T-helper 17 cell (primary cell): ENCODE measurements at regions not wholly inside any gene's neighbourhood (a gene's known extent, or its start where the extent isn't known, plus 50 kb on each side); places are given as distances from the start of the nearest gene placed in this dataset.

Experiments
- ATAC-seq: fragments of 150-1000 bp; cut with Tn5 transposase; 2 replicates; pipeline ENCODE4 v1.10.0; 2021; ENCODE audit warnings: mild to moderate bottlenecking, moderate library complexity
- DNase-seq, 3 donors: peaks; one replicate each; pipeline versions ENCODE4 v3.0.0 to v3.0.0-alpha.2; 2020 to 2021
- H3K9me3 ChIP-seq: one replicate; pipeline ENCODE4 v1.7.0; 2013; ENCODE audit warnings: low read length, mild to moderate bottlenecking; ENCODE audit not compliant: control insufficient read depth, poor library complexity, severe bottlenecking
- H3K27ac Mint-ChIP-seq: one replicate; pipeline ENCODE4 v1.8.0; 2022; ENCODE audit warnings: mild to moderate bottlenecking, moderate library complexity, mixed read lengths
- H3K27me3 Mint-ChIP-seq: one replicate; pipeline ENCODE4 v1.8.0; 2022; ENCODE audit warnings: mixed read lengths
- H3K36me3 Mint-ChIP-seq: one replicate; pipeline ENCODE4 v1.8.0; 2022; ENCODE audit warnings: low read depth, mixed read lengths
- H3K4me1 Mint-ChIP-seq: one replicate; pipeline ENCODE4 v1.8.0; 2022; ENCODE audit warnings: mild to moderate bottlenecking, mixed read lengths
- H3K4me3 Mint-ChIP-seq: one replicate; pipeline ENCODE4 v1.8.0; 2022; ENCODE audit warnings: mild to moderate bottlenecking, moderate library complexity, mixed read lengths

DNA sequence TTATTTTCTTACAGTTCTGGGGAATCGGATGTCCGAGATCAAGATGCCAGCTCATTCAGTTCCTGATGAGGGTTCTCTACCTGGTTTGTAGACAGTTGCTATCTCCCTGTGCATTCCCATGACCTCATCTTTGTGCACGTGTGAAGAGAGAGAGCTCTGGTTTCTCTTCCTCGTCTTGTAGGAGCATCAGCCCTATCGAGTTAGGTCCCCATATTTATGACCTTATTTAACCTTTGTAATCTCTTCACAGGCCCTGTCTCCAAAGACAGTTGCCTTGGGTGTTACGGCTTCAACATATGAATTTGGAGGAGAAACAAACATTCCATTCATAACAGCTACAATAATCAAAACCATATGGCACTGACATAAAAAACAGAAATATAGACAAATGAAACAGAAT, 455.3 kb downstream of the HACE1 start:
- no peak for ATAC-seq

DNA sequence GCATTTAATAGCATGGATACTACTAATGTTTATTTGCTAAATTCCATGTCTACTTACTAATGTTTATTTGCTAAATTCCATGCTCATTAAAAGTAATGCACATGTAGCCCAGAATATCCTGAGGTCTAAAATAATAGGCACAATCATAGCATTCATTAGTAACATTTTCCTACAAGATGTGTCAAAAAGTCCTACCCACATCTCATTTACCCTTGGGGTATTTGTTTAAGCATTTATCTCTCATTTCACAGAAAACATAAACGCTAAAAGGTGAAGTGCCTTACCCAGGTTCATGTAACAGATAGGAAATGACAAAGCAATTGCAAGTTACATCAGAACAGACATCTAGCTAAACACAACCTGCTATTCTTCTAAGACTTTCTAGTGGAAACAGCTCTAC, 457.1 kb downstream of the HACE1 start:
- ATAC-seq, result no peak
- no peak for DNase-seq
- Mint-ChIP-seq H3K27me3 (peaks cover 7% of the 10 kb centered on the region), H3K4me3 (no peak overlapping the region), H3K36me3 (no peaks in the 10 kb centered on the region), H3K4me1 (peaks cover 6% of the 10 kb centered on the region), H3K27ac (no peak overlapping the region)
- no peaks in the 10 kb centered on the region for H3K9me3 ChIP-seq

More for the DNA sequence above, 455.3 kb downstream of the HACE1 start:
- no peaks in the 10 kb centered on the region for H3K36me3 Mint-ChIP-seq
- H3K4me1 Mint-ChIP-seq, result peaks cover 14% of the 10 kb centered on the region
- peaks cover 7% of the 10 kb centered on the region for H3K27me3 Mint-ChIP-seq
- no peak for DNase-seq
- no peak overlapping the region for H3K27ac Mint-ChIP-seq
- no peak overlapping the region for H3K4me3 Mint-ChIP-seq
- H3K9me3 ChIP-seq, result no peaks in the 10 kb centered on the region

GRCh38 chr6:104401926-104402325, 457.8 kb downstream of the HACE1 start:
- ATAC-seq, result no peak
- Mint-ChIP-seq H3K4me3 (no peak overlapping the region), H3K27ac (no peak overlapping the region), H3K4me1 (peaks cover 5% of the 10 kb centered on the region), H3K36me3 (no peaks in the 10 kb centered on the region), H3K27me3 (peaks cover 7% of the 10 kb centered on the region)
- no peak for DNase-seq
- no peaks in the 10 kb centered on the region for H3K9me3 ChIP-seq

- H3K36me3 Mint-ChIP-seq, result no peaks in the 10 kb centered on the region
- H3K4me1 Mint-ChIP-seq, result peaks cover 2% of the 10 kb centered on the region
- H3K9me3 ChIP-seq, result no peaks in the 10 kb centered on the region
- peaks cover 7% of the 10 kb centered on the region for H3K27me3 Mint-ChIP-seq
- DNase-seq (no peak), ATAC-seq (no peak)
- no peak overlapping the region for H3K27ac Mint-ChIP-seq
- H3K4me3 Mint-ChIP-seq, result no peak overlapping the region
Measured at GRCh38 chr6:104400844-104401243, 458.9 kb downstream of the HACE1 start.

GRCh38 chr6:104396077-104396476, 463.6 kb downstream of the HACE1 start:
- no peak for ATAC-seq
- DNase-seq, result no peak
- Mint-ChIP-seq H3K27ac (no peak overlapping the region), H3K27me3 (peaks cover 6% of the 10 kb centered on the region), H3K4me3 (no peak overlapping the region), H3K4me1 (peaks cover 2% of the 10 kb centered on the region), H3K36me3 (no peaks in the 10 kb centered on the region)
- H3K9me3 ChIP-seq, result no peaks in the 10 kb centered on the region

- ATAC-seq (no peak), DNase-seq (no peak)
- Mint-ChIP-seq H3K36me3 (no peaks in the 10 kb centered on the region), H3K27ac (no peak overlapping the region), H3K4me1 (no peaks in the 10 kb centered on the region), H3K4me3 (no peak overlapping the region), H3K27me3 (no peaks in the 10 kb centered on the region)
- H3K9me3 ChIP-seq, result no peaks in the 10 kb centered on the region
Measured at GRCh38 chr6:104381907-104382306, 477.8 kb downstream of the HACE1 start.

GRCh38 chr6:104365451-104366234, 494.1 kb downstream of the HACE1 start:
- Mint-ChIP-seq H3K36me3 (no peaks in the 10 kb centered on the region), H3K4me3 (no peak overlapping the region), H3K27ac (no peak overlapping the region), H3K4me1 (no peaks in the 10 kb centered on the region), H3K27me3 (no peaks in the 10 kb centered on the region)
- ATAC-seq (no peak), DNase-seq (no peak)
- H3K9me3 ChIP-seq, result no peaks in the 10 kb centered on the region

DNA sequence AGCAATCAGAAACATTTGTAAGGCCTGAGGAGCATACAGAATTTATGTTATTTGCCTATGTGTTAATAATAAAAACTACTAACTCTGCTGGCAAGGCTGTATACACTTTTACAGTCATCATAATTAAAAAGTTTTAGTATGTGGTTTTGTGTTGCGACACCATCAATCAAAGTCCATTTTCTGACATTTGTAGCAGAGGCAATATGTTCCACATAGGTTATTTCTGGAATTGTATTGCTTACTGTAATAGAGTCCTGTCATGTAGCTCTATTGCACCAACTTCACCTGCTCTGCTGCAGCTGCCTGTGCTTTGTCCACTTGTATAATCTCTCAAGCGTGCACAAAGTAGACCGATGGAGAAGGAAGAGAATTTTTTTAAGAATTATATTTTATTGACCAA, 501.8 kb downstream of the HACE1 start:
- no peak overlapping the region for H3K4me3 Mint-ChIP-seq
- ATAC-seq (no peak), DNase-seq (no peak)
- H3K4me1 Mint-ChIP-seq, result no peaks in the 10 kb centered on the region
- H3K9me3 ChIP-seq, result no peaks in the 10 kb centered on the region
- no peak overlapping the region for H3K27ac Mint-ChIP-seq
- no peaks in the 10 kb centered on the region for H3K36me3 Mint-ChIP-seq
- no peaks in the 10 kb centered on the region for H3K27me3 Mint-ChIP-seq

GRCh38 chr6:104356197-104356596, 503.5 kb downstream of the HACE1 start:
- Mint-ChIP-seq H3K4me1 (no peaks in the 10 kb centered on the region), H3K27me3 (no peaks in the 10 kb centered on the region), H3K4me3 (no peak overlapping the region), H3K27ac (no peak overlapping the region), H3K36me3 (no peaks in the 10 kb centered on the region)
- DNase-seq (no peak), ATAC-seq (no peak)
- no peaks in the 10 kb centered on the region for H3K9me3 ChIP-seq

DNA sequence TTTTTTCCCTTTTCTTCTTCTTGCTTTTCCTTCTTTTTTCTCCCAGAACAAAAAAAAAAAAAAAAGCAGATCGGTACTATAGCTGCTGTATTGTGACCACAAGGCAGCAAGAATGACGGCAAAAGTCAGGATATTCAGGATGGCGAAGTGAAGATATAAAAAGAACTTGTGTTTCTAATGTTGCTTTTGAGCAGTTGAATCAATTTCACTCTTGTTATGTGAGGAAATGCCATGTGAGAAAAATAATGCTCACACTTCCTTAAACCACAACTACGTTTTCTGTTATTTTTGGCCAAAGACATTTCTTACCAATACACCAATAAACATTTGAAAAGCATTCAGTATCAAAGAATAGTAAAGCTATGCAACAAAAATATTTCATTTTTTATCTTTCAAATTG, 510.5 kb downstream of the HACE1 start:
- Mint-ChIP-seq H3K4me1 (no peaks in the 10 kb centered on the region), H3K4me3 (no peak overlapping the region), H3K27me3 (no peaks in the 10 kb centered on the region), H3K27ac (no peak overlapping the region), H3K36me3 (no peaks in the 10 kb centered on the region)
- no peak for DNase-seq
- ATAC-seq, result no peak
- H3K9me3 ChIP-seq, result no peaks in the 10 kb centered on the region

DNA sequence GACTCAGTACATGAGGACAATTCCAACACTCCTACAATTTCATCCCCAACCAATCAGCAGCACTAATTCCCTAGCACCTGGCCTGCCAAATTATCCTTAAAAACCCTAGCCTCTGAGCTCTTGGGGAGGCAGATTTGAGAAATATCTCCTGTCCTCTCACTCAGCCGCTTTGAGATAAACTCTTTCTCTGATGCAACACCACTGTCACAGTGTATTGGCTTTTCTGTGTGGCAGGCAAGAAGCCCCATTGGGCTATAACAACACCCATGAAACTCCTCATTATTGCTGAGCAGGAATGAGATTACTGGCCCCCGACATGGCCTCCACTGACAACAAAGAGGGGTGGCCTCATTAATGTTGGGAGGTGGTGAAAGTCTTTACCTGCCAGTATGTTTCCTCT, 515.5 kb downstream of the HACE1 start:
- Mint-ChIP-seq H3K27ac (no peak overlapping the region), H3K36me3 (no peaks in the 10 kb centered on the region), H3K4me3 (no peak overlapping the region), H3K27me3 (no peaks in the 10 kb centered on the region), H3K4me1 (no peaks in the 10 kb centered on the region)
- no peak for ATAC-seq
- no peak for DNase-seq
- no peaks in the 10 kb centered on the region for H3K9me3 ChIP-seq

DNA sequence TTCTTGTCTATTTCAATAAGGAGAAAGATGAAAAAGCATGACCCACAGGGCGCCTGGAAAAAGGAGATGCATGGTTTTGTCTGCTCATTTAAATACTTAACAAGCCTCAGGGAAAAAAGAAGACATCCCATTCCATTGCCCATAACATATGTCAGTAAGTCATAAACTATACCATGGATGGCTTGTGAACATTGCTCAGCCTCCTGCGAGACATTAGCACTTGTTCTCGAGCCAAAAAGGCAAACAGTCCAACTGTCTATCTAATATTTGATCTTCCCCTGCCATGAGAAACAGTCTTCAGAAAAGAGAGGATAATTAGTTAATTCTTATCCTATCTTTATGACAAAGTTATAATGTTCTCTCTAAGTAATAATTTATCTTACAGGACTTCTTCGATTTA, 527.4 kb downstream of the HACE1 start:
- no peaks in the 10 kb centered on the region for H3K9me3 ChIP-seq
- Mint-ChIP-seq H3K27ac (no peak overlapping the region), H3K4me3 (no peak overlapping the region), H3K27me3 (peaks cover 4% of the 10 kb centered on the region), H3K36me3 (no peaks in the 10 kb centered on the region), H3K4me1 (no peaks in the 10 kb centered on the region)
- no peak for DNase-seq
- no peak for ATAC-seq

GRCh38 chr6:104326173-104327001, 533.3 kb downstream of the HACE1 start:
- Mint-ChIP-seq H3K27me3 (peaks cover 6% of the 10 kb centered on the region), H3K4me1 (no peaks in the 10 kb centered on the region), H3K27ac (no peak overlapping the region), H3K36me3 (no peaks in the 10 kb centered on the region), H3K4me3 (no peak overlapping the region)
- ATAC-seq, result no peak
- no peaks in the 10 kb centered on the region for H3K9me3 ChIP-seq
- no peak for DNase-seq
